ENCODE measurements at regions not wholly inside any gene's neighbourhood (a gene's known extent, or its start where the extent isn't known, plus 50 kb on each side); places are given as distances from the start of the nearest gene placed in this dataset.

- TF ChIP-seq CTCF (IDR thresholded peaks at IDR 0.05) (no peak), POLR2AphosphoS5 (IDR thresholded peaks at IDR 0.05; ENCODE audit: low read depth, low read length) (no peak), SIN3A (IDR thresholded peaks at IDR 0.05; ENCODE audit: borderline replicate concordance, insufficient read depth, low read depth, low read length) (no peak), REST (IDR thresholded peaks at IDR 0.05; ENCODE audit: insufficient read depth in 1 of 2, low read depth in 2 of 2, low read length in 1 of 2) (no peak), TCF7L2 (IDR thresholded peaks at IDR 0.05; ENCODE audit: low read depth, low read length) (no peak)
These were observed 283.8 kb downstream of the BRD1 start for GRCh38 chr22:49543876-49544275.

Measured in Panc1 (cell line).